GM13977 (cell line): ENCODE measurements at regions not wholly inside any gene's neighbourhood (a gene's known extent, or its start where the extent isn't known, plus 50 kb on each side); places are given as distances from the start of the nearest gene placed in this dataset.

ENCODE experiments used
- DNase-seq: peaks from one replicate; pipeline ENCODE4 v3.0.0; 2012; ENCODE audit warnings: low spot score
- in situ Hi-C: fragments of 300-500 bp; cut with MboI; formaldehyde crosslinking; loops from one replicate; pipeline ENCODE4 v1.12.0; 2022; ENCODE audit warnings: low sequenced_read_pairs, low pct_unique_long_range_greater_than_20kb, mixed read lengths, inconsistent platforms; ENCODE audit not compliant: unreplicated experiment
- TF ChIP-seq, protein P1 (sequence below): IDR thresholded peaks from 2 replicates; pipeline ENCODE4 v1.5.1; 2012; ENCODE audit warnings: mild to moderate bottlenecking, control low read depth; ENCODE audit not compliant: insufficient read depth; ENCODE audit errors: extremely low read depth, missing control alignments

DNA sequence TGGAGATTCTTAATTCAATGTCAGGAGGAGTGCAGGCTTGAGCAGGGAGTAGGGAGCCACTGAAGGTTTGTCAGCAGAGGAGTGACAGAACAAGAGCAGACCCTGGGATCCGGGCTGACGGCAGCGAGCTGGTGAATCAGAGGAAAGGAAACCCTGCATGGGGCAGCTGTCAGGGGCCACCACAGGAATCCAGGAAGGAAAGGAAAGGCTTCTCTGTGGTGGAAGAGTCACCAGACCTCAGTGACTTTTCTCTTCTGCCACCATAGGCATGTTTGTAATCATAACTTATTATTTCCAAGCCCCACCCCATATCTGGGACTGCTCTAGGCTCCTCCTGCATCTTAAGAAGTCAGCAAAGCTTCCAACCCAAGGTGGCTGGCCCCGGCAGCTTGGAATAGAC, 150.9 kb downstream of the BCOR start:
- TF ChIP-seq, protein P1, sequence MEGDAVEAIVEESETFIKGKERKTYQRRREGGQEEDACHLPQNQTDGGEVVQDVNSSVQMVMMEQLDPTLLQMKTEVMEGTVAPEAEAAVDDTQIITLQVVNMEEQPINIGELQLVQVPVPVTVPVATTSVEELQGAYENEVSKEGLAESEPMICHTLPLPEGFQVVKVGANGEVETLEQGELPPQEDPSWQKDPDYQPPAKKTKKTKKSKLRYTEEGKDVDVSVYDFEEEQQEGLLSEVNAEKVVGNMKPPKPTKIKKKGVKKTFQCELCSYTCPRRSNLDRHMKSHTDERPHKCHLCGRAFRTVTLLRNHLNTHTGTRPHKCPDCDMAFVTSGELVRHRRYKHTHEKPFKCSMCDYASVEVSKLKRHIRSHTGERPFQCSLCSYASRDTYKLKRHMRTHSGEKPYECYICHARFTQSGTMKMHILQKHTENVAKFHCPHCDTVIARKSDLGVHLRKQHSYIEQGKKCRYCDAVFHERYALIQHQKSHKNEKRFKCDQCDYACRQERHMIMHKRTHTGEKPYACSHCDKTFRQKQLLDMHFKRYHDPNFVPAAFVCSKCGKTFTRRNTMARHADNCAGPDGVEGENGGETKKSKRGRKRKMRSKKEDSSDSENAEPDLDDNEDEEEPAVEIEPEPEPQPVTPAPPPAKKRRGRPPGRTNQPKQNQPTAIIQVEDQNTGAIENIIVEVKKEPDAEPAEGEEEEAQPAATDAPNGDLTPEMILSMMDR = no peak
- in situ Hi-C loops = no loop called here
- no peak for DNase-seq

DNA sequence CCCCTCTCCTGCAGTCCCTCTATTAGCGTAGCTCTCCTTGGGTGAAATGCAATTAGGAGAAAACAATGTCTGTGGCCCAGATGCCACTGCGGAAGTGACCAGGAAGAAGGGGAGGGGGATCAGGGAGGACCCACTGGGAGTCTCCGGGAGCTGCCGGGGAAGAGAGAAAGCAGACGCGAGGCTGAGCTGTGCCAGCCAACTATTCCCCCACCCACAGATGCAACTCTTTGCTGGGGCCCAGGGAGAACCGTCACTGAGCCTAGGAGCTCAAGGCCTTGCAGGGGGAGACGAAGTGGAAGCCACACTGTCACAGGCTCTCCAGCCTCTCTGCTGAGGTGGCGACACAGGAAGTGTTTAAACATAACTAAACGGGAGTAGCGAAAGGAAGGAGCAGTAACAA, 149.2 kb downstream of the BCOR start:
- in situ Hi-C loops = no loop called here
- TF ChIP-seq, protein P1 = no peak
- no peak for DNase-seq

DNA sequence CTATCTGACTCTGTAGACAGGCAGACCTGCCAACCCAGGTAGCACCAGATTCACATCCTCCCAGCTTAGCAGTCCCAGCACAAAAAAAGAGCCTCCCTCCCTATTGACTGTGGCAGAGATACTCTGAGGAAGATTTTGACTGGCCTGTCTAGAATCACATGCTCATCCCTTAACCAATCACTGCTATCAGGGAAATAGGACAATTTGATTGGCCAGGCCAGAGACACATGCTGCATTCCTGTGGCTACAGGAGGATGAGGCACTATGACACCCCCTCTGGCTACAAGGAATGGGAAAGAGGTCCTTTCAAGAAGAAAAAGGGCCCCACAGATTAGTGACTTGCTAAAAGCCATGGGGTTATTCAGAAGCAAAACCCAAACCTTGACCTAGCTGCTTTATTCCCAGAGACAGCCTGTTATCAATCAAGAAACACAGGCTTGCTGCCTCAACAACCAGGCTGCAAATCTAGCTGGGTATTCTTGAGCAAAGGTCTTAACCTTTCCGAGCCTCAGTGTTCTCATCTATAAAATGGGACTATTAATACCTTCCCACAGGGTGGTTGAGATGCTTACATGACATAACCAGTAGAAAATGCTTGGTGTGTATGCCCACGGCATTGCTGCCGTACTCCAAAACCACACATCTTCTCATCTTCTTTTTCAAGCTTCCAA, 147.6 kb downstream of the BCOR start:
- no peak for DNase-seq
- TF ChIP-seq, protein P1 = no peak
- in situ Hi-C loops = no loop called here

DNA sequence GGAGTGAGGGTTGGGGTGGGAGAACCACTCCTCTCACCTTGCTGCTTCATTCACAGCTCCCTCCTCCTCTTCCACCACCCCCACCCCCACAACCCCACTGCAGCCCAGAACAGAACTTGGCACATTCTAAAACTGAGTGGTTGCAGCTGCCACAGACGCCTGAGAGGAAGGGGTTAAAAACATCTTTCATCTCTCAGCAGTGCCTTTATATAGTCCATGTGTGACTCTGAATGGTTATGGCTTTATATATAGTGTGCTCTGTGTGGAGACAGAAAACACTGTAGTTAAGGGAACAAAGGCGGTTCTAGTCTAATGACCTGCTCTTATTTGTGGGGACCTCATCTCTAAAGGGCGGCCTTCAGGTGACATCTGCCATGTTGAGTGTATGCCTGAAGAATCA, 144.8 kb downstream of the BCOR start:
- TF ChIP-seq, protein P1 = no peak

DNA sequence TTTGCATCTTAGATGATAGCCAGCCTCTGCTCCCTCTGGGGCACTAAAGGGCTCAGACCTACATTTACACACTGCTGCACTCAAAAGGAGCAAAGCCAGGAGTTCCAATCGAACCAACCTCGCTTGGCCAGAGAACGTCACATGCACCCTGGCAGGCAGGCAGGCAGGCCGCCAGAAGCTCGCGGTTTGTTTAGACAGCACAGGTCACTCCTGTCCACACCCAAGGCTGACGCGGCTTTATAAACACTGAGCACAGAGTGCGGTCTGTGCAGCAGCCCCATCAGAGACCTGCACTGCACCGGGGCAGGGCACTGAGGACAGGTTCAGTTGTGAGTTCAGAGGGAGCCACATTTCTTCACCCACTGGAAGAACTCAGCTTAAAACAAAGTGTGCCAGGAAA, 143.9 kb downstream of the BCOR start:
- in situ Hi-C loops = no loop called here
- TF ChIP-seq, protein P1 = no peak
- no peak for DNase-seq

More for the DNA sequence above, 144.8 kb downstream of the BCOR start:
- in situ Hi-C loops = no loop called here
- no peak for DNase-seq

DNA sequence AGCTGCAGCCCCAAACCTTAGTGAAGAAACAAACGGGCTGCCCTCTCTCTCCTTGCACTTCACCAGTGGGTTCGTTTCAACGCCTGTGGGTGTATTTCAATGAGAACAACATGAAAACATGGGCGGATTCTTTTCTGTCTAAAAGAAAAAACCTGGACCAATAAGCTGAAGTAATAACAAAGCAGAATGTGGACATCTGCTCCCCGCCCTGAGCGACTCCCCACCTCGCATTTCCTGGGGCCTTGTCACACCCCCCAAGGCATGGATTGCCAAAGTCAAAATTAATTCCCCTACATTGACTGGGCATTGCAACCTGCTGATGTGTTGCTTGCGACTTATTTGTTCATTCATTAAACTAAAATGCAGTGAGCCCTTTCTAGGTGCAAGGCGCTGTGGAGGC, 142.9 kb downstream of the BCOR start:
- in situ Hi-C loops = no loop called here
- DNase-seq = no peak
- TF ChIP-seq, protein P1 = no peak
